Heart right ventricle (tissue), 16 donors: ENCODE measurements at regions not wholly inside any gene's neighbourhood (a gene's known extent, or its start where the extent isn't known, plus 50 kb on each side); places are given as distances from the start of the nearest gene placed in this dataset.

Source experiments
- ATAC-seq, 8 donors: fragments of 200-7000 bp; cut with Tn5 transposase; one replicate each; pipeline ENCODE4 v1.9.1; 2020; ENCODE audit warnings: mild to moderate bottlenecking in 8 of 8, moderate library complexity in 8 of 8, moderate number of reproducible peaks in 1 of 8
- DNase-seq, 2 donors: peaks; one replicate each; pipeline ENCODE4 v3.0.0-alpha.2; 2020
- H3K27ac ChIP-seq, 10 donors: fragments of 200-600 bp; sonication (generic) in 2 of 10; one replicate each; pipeline versions ENCODE4 v1.5.0 to v1.8.0; 2020 to 2022; ENCODE audit warnings: mild to moderate bottlenecking in 3 of 10
- H3K27me3 ChIP-seq, 7 donors: fragments of 200-600 bp; one replicate each; pipeline ENCODE4 v1.8.0; 2021 to 2022; ENCODE audit warnings: mild to moderate bottlenecking in 2 of 7
- H3K36me3 ChIP-seq, 9 donors: fragments of 200-600 bp; sonication (generic) in 1 of 9; one replicate each; pipeline versions ENCODE4 v1.5.0 to v1.8.0; 2020 to 2022; ENCODE audit warnings: mild to moderate bottlenecking in 2 of 9
- H3K4me1 ChIP-seq, 9 donors: fragments of 200-600 bp; sonication (generic) in 1 of 9; one replicate each; pipeline versions ENCODE4 v1.5.0 to v1.8.0; 2020 to 2022; ENCODE audit warnings: mild to moderate bottlenecking in 4 of 9
- H3K4me3 ChIP-seq, 10 donors: fragments of 200-600 bp; sonication (generic) in 2 of 10; one replicate each; pipeline versions ENCODE4 v1.5.0 to v1.8.0; 2020 to 2022; ENCODE audit warnings: mild to moderate bottlenecking in 7 of 10, moderate library complexity in 2 of 10
- H3K9me3 ChIP-seq, 11 donors: fragments of 200-600 bp in 10 of 11; sonication (generic) in 2 of 11; one replicate each; pipeline versions ENCODE4 v1.5.0 to v1.8.0; 2013 to 2022; ENCODE audit warnings: mild to moderate bottlenecking in 2 of 11, control low read depth in 1 of 11, moderate library complexity in 1 of 11
- WGBS, 2 donors: extraction: QIAGEN DNeasy Blood & Tissue Kit; methylation state at CpG; one replicate each; pipeline ENCODE4 v1.1.7; 2013; ENCODE audit warnings: inconsistent platforms in 1 of 2; 5-methylcytosine and 5-hydroxymethylcytosine counted together
- intact Hi-C, 10 donors: fragments of 100-400 bp; cut with DNase I; formaldehyde crosslinking; loops; one replicate each; pipeline versions ENCODE4 v1.11.1 to v1.14.2; 2022
- TF ChIP-seq, protein P1 (sequence below), 9 donors: fragments of 200-600 bp; sonication (generic) in 2 of 9; IDR thresholded peaks; one replicate each; pipeline versions ENCODE4 v1.5.0 to v1.8.0; 2021 to 2022; ENCODE audit warnings: antibody characterized with exemption in 9 of 9, mild to moderate bottlenecking in 5 of 9, moderate library complexity in 1 of 9
- donor health status: Arrhythmogenic right ventricular cardiomyopathy.
- donor health status: ischemic (EF 13 %, LVEDD 7.1; RV severe dilation, severe dysfunction).
- donor health status: healthy with polysubstance abuse.
- donor health status: DM: no; HTN: yes; CAD: no.
- donor health status: DM: no; HTN: no; CAD: no.
- donor health status: ischemic (EF 25% LVEDD 6.9; RV normal size, moderate dysfunction).
- donor health status: ischemic (EF 25% LVEDD 5.7; RV mildly dilated, moderate dysfunction).
- donor health status: healthy.
- donor health status: DM: yes; HTN: yes; CAD: no.
- donor health status: Ischemic cardiomyopathy.
- donor health status: ischemic (EF 35%, LVEDD 5.7; RV mildly dilated, moderate dysfunction).
- donor health status: nonischemic (EF 11% LVEDD 7.7; RV severe dilation, severe dysfunction).
- donor health status: DM: yes; HTN: yes; CAD: no.
- donor health status: PGD.
- donor health status: ischemic (EF 29% LVEDD 5.4; RV normal size, mild dysfunction).
- donor health status: nonischemic (EF 23%, LVEDD 6.1; RV moderate dilation, normal function).

DNA sequence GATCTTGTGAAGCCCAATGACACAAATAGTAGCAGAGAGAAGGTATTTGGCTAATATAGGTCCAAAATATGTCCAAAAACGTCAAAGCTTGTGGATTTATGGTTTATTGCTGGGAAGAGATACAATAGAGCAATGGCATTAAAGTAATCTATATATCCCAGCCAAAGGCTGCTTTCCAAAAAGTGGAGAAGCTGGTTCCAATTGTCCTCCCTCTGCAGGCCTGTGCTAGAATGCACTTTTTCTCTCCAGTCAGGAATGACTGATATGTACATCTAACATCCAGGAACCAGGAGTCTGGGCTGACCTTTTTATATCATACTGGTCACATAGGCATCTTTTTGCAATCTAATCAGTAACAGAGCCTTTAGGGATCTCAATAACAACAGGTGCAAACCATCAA, 167.1 kb upstream of the FAM3C start:
- Histone ChIP-seq H3K36me3 (no peaks in the 10 kb centered on the region), H3K27me3 (no peaks in the 10 kb centered on the region), H3K4me3 (no peak overlapping the region), H3K4me1 (no peaks in the 10 kb centered on the region), H3K27ac (no peak overlapping the region), H3K9me3 (no peaks in the 10 kb centered on the region)
- DNase-seq = no peak
- 63 to 82% methylated on average over 1 of the region's 1 CpG for WGBS, 2 donors
- no peak for ATAC-seq
- TF ChIP-seq, protein P1, sequence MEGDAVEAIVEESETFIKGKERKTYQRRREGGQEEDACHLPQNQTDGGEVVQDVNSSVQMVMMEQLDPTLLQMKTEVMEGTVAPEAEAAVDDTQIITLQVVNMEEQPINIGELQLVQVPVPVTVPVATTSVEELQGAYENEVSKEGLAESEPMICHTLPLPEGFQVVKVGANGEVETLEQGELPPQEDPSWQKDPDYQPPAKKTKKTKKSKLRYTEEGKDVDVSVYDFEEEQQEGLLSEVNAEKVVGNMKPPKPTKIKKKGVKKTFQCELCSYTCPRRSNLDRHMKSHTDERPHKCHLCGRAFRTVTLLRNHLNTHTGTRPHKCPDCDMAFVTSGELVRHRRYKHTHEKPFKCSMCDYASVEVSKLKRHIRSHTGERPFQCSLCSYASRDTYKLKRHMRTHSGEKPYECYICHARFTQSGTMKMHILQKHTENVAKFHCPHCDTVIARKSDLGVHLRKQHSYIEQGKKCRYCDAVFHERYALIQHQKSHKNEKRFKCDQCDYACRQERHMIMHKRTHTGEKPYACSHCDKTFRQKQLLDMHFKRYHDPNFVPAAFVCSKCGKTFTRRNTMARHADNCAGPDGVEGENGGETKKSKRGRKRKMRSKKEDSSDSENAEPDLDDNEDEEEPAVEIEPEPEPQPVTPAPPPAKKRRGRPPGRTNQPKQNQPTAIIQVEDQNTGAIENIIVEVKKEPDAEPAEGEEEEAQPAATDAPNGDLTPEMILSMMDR (IDR thresholded peaks at IDR 0.05) = no peak
- intact Hi-C loops = no loop called here

DNA sequence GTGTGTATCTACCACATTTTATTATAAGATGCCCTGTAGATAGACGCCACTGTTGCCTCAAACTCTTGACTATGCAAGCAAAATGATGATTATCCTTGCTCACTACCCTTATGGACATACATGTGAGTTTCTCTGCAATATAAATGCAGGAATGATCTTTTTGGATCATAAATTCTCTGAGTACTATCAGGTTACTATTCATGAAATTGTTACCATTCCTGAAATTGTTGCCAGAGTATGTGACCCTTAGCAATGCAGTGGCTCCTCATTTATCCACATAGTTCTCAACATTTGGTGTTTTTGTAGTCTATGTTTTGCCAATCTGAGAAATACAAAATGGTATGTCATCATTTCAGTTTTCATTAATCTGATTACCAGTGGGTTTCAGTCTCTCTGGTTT, 166.2 kb upstream of the FAM3C start:
- Histone ChIP-seq H3K36me3 (no peaks in the 10 kb centered on the region), H3K27ac (no peak overlapping the region), H3K4me3 (no peak overlapping the region), H3K9me3 (no peaks in the 10 kb centered on the region), H3K27me3 (no peaks in the 10 kb centered on the region), H3K4me1 (no peaks in the 10 kb centered on the region)
- intact Hi-C loops = no loop called here
- TF ChIP-seq, protein P1 (IDR thresholded peaks at IDR 0.05) = no peak
- 93 to 100% methylated on average over 1 of the region's 1 CpG for WGBS, 2 donors
- ATAC-seq (no peak), DNase-seq (no peak)

DNA sequence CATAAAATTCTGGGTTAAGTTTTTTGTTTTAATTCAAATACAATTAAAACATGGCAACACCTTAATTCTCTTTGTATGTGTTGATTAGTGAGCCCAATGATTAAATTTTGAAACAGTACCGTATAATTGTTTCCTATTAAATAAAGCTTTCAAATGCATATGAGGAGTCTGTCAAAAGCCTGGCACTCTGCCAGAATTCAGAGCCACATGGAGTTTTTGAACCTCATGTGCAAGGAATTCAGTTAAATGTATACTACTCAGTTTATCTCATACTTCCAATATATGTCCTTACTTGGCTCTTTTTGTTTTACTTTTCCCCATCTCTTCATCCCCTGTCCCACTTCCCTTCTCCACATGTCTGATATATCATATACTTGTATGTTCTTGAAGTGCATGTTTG, 165.6 kb upstream of the FAM3C start:
- Histone ChIP-seq H3K9me3 (no peaks in the 10 kb centered on the region), H3K4me1 (no peaks in the 10 kb centered on the region), H3K36me3 (no peaks in the 10 kb centered on the region), H3K27me3 (no peaks in the 10 kb centered on the region), H3K4me3 (no peak overlapping the region), H3K27ac (no peak overlapping the region)
- 45% methylated on average over 1 of the region's 1 CpG for WGBS, 2 donors
- intact Hi-C loops = no loop called here
- DNase-seq (no peak), ATAC-seq (no peak)
- TF ChIP-seq, protein P1 (IDR thresholded peaks at IDR 0.05) = no peak

DNA sequence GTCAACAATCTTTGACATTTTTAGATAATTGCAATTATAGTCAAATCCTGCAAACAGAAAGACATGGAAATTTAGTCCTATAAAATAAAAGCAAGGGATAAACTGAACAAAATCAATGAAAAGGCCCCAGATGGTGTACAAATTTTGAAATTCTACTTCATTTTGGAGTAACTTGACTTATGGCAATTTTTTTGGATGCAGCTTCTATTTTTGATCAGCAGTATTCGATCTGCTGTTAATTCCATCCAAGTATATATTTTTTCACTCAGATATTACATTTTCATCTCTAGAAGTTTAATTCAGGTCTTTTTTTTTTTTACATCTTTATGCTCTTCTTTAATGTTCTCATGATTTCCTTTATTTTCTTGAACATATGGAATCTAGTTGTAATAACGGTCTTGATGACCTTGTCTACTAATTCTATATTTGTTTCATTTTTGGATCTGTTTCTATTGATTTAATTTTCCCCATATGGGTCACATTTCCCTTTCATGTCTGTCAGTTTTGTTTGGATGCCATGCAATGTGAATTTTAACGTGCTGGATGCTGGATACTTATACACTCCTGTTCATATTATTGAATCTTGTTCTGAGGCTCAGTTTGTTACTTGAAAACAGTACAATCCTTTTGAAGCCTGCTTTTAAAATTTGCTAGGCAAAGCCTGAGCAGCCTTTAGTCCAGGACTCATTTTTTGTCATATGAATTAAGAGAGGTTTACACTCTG, 164.3 kb upstream of the FAM3C start:
- Histone ChIP-seq H3K4me3 (no peak overlapping the region), H3K27me3 (no peaks in the 10 kb centered on the region), H3K27ac (no peak overlapping the region), H3K36me3 (no peaks in the 10 kb centered on the region), H3K4me1 (no peaks in the 10 kb centered on the region), H3K9me3 (no peaks in the 10 kb centered on the region)
- DNase-seq (no peak), ATAC-seq (no peak)
- WGBS, 2 donors = 84 to 92% methylated on average over 3 of the region's 3 CpGs
- TF ChIP-seq, protein P1 (IDR thresholded peaks at IDR 0.05) = no peak
- intact Hi-C loops = no loop called here
